Caco-2 (cell line): ENCODE measurements at regions not wholly inside any gene's neighbourhood (a gene's known extent, or its start where the extent isn't known, plus 50 kb on each side); places are given as distances from the start of the nearest gene placed in this dataset.

ENCODE experiments used
- BruUV-seq: library from RNA; stranded (reverse); fragments of 400-500 nt; replicated peaks from 2 replicates; lab custom pipeline; 2021; lab: Mats Ljungman, UMichigan
- CTCF ChIA-PET: fragments of 300-600 bp; sonication (Branson Sonifier 250); formaldehyde crosslinking; loops from one replicate; lab custom pipeline; 2022; ENCODE audit warnings: antibody characterized with exemption; lab: Charles Lee
- POLR2A ChIA-PET: fragments of 300-600 bp; sonication (Branson Sonifier 250); formaldehyde crosslinking; loops from one replicate; lab custom pipeline; 2022; ENCODE audit warnings: antibody characterized with exemption; lab: Charles Lee
- DNase-seq, 2 experiments: peaks; one replicate each; pipeline versions ENCODE4 v3.0.0 to v3.0.0-alpha.2; 2020 to 2022
- H3K27me3 ChIP-seq: replicated peaks from 2 replicates; pipeline ENCODE4 v1.6.0; 2011; ENCODE audit warnings: low read length; ENCODE audit not compliant: control insufficient read depth, insufficient read depth
- H3K36me3 ChIP-seq: 2 replicates; pipeline ENCODE4 v1.5.1; 2011; ENCODE audit warnings: low read length; ENCODE audit not compliant: control insufficient read depth, insufficient read depth
- H3K4me1 ChIP-seq: fragments of 250-450 bp; sonication (Bioruptor Pico); 2 replicates; pipeline ENCODE4 v1.5.1; 2020; ENCODE audit warnings: mild to moderate bottlenecking
- H3K4me3 ChIP-seq: 2 replicates; pipeline ENCODE4 v1.5.1; 2011; ENCODE audit warnings: low read depth, mild to moderate bottlenecking, control low read depth, low read length
- H3K9me3 ChIP-seq: fragments of 250-450 bp; sonication (Bioruptor Pico); 2 replicates; pipeline ENCODE4 v1.5.1; 2020; ENCODE audit warnings: mild to moderate bottlenecking, moderate library complexity
- H3K27ac Mint-ChIP-seq: one replicate; pipeline ENCODE4 v1.8.0; 2022; ENCODE audit warnings: mixed read lengths; ENCODE audit not compliant: unreplicated experiment
- H3K27me3 Mint-ChIP-seq: one replicate; pipeline ENCODE4 v1.8.0; 2022; ENCODE audit warnings: mixed read lengths; ENCODE audit not compliant: insufficient read depth, unreplicated experiment
- H3K36me3 Mint-ChIP-seq: one replicate; pipeline ENCODE4 v1.8.0; 2022; ENCODE audit warnings: mild to moderate bottlenecking, mixed read lengths; ENCODE audit not compliant: insufficient read depth, unreplicated experiment
- H3K4me1 Mint-ChIP-seq: one replicate; pipeline ENCODE4 v1.8.0; 2022; ENCODE audit warnings: low read depth, mixed read lengths; ENCODE audit not compliant: unreplicated experiment
- H3K4me3 Mint-ChIP-seq: one replicate; pipeline ENCODE4 v1.8.0; 2022; ENCODE audit warnings: mild to moderate bottlenecking, moderate library complexity, mixed read lengths; ENCODE audit not compliant: unreplicated experiment
- H3K9me3 Mint-ChIP-seq: one replicate; pipeline ENCODE4 v1.8.0; 2022; ENCODE audit warnings: mixed read lengths; ENCODE audit not compliant: unreplicated experiment
- CTCF ChIP-seq, 2 experiments: fragments of 200-600 bp in 1 of 2; IDR thresholded peaks; 1 replicate in 1 of 2; 2 replicates in 1 of 2; pipeline versions ENCODE4 v1.5.1 to v1.8.0; 2011 to 2022; ENCODE audit warnings: antibody characterized with exemption in 1 of 2, control low read depth in 1 of 2, inconsistent platforms in 1 of 2, low read depth in 1 of 2, low read length in 1 of 2, mild to moderate bottlenecking in 1 of 2, moderate library complexity in 1 of 2; ENCODE audit not compliant: insufficient read depth in 1 of 2, severe bottlenecking in 1 of 2, unreplicated experiment in 1 of 2
- intact Hi-C: fragments of 100-400 bp; cut with micrococcal nuclease; formaldehyde crosslinking; loops from one replicate; pipeline ENCODE4 v1.10.0; 2022; ENCODE audit not compliant: unreplicated experiment

- intact Hi-C loops, result no loop called here
- POLR2A ChIA-PET, result no interaction called here
- H3K9me3 Mint-ChIP-seq, result peaks cover 29% of the 10 kb centered on the region
Observed at GRCh38 chr1:219326843-219327242, 153.2 kb downstream of the LYPLAL1 start.

GRCh38 chr1:219325368-219325742 is 151.7 kb downstream of the LYPLAL1 start:
- Histone ChIP-seq H3K27me3 (no peaks in the 10 kb centered on the region), H3K9me3 (no peaks in the 10 kb centered on the region), H3K4me3 (no peak overlapping the region), H3K36me3 (no peaks in the 10 kb centered on the region), H3K4me1 (no peaks in the 10 kb centered on the region)
- no peak for TF ChIP-seq CTCF (IDR thresholded peaks at IDR 0.05; ENCODE audit: insufficient read depth in 1 of 2, low read depth in 1 of 2, low read length in 1 of 2, severe bottlenecking in 1 of 2, unreplicated experiment in 1 of 2)
- POLR2A ChIA-PET, result no interaction called here
- Mint-ChIP-seq H3K27me3 (no peaks in the 10 kb centered on the region), H3K4me3 (no peak overlapping the region), H3K9me3 (peaks cover 23% of the 10 kb centered on the region), H3K27ac (no peak overlapping the region), H3K36me3 (no peaks in the 10 kb centered on the region), H3K4me1 (no peaks in the 10 kb centered on the region)
- no TSS peak for BruUV-seq
- intact Hi-C loops, result no loop called here
- CTCF ChIA-PET, result no interaction called here
- DNase-seq, result no peak

More at GRCh38 chr1:219326843-219327242, 153.2 kb downstream of the LYPLAL1 start:
- BruUV-seq, result no TSS peak
- TF ChIP-seq CTCF (IDR thresholded peaks at IDR 0.05; ENCODE audit: insufficient read depth in 1 of 2, low read depth in 1 of 2, low read length in 1 of 2, severe bottlenecking in 1 of 2, unreplicated experiment in 1 of 2), result no peak
- CTCF ChIA-PET, result no interaction called here
- Histone ChIP-seq H3K27me3 (no peaks in the 10 kb centered on the region), H3K9me3 (no peaks in the 10 kb centered on the region), H3K4me3 (no peak overlapping the region), H3K4me1 (no peaks in the 10 kb centered on the region), H3K36me3 (no peaks in the 10 kb centered on the region)
- H3K4me1 Mint-ChIP-seq, result no peaks in the 10 kb centered on the region
- no peak overlapping the region for H3K27ac Mint-ChIP-seq
- H3K27me3 Mint-ChIP-seq, result no peaks in the 10 kb centered on the region
- no peaks in the 10 kb centered on the region for H3K36me3 Mint-ChIP-seq
- H3K4me3 Mint-ChIP-seq, result no peak overlapping the region
- DNase-seq, result no peak

- BruUV-seq, result no TSS peak
- Histone ChIP-seq H3K27me3 (no peaks in the 10 kb centered on the region), H3K36me3 (no peaks in the 10 kb centered on the region), H3K9me3 (no peaks in the 10 kb centered on the region), H3K4me1 (no peaks in the 10 kb centered on the region), H3K4me3 (no peak overlapping the region)
- DNase-seq, result no peak
- intact Hi-C loops, result no loop called here
- POLR2A ChIA-PET, result no interaction called here
- H3K36me3 Mint-ChIP-seq, result no peaks in the 10 kb centered on the region
- no peaks in the 10 kb centered on the region for H3K4me1 Mint-ChIP-seq
- CTCF ChIA-PET, result no interaction called here
- TF ChIP-seq CTCF (IDR thresholded peaks at IDR 0.05; ENCODE audit: insufficient read depth in 1 of 2, low read depth in 1 of 2, low read length in 1 of 2, severe bottlenecking in 1 of 2, unreplicated experiment in 1 of 2), result no peak
- no peak overlapping the region for H3K4me3 Mint-ChIP-seq
- H3K9me3 Mint-ChIP-seq, result peaks cover 23% of the 10 kb centered on the region
- no peaks in the 10 kb centered on the region for H3K27me3 Mint-ChIP-seq
- H3K27ac Mint-ChIP-seq, result no peak overlapping the region
Observed at GRCh38 chr1:219324629-219325367, 151.1 kb downstream of the LYPLAL1 start.
